ENCODE measurements at regions not wholly inside any gene's neighbourhood (a gene's known extent, or its start where the extent isn't known, plus 50 kb on each side); places are given as distances from the start of the nearest gene placed in this dataset.

DNA sequence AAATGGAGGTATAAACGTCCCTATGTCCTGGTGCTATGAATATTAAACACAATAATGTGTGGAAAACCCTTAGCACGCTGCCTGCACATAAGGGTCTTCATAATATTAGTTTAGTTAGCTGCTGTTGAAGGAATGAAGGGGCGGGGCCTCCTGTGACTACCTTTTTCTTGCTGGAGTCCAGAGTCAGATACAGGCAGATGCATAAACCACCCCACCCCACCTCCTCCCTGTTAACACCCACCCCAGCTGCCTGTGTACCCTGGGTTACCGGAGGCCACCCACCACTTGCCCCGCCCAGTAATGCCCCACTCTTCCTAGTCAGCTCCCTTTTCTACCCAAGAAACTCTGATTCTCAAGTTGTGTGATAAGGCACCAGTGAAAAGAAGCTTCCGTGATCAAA lies 158.4 kb downstream of the EN1 start:
- Mint-ChIP-seq H3K36me3 (ENCODE audit: low read depth) (no peaks in the 10 kb centered on the region), H3K4me1 (ENCODE audit: low read depth) (no peaks in the 10 kb centered on the region), H3K27ac (no peak overlapping the region), H3K9me3 (ENCODE audit: insufficient read depth) (no peaks in the 10 kb centered on the region), H3K27me3 (ENCODE audit: low read depth) (no peaks in the 10 kb centered on the region), H3K4me3 (no peak overlapping the region)
- DNase-seq, result no peak
- POLR2A ChIA-PET, result no interaction called here
- CTCF ChIA-PET, result no interaction called here
- no peak for ATAC-seq

DNA sequence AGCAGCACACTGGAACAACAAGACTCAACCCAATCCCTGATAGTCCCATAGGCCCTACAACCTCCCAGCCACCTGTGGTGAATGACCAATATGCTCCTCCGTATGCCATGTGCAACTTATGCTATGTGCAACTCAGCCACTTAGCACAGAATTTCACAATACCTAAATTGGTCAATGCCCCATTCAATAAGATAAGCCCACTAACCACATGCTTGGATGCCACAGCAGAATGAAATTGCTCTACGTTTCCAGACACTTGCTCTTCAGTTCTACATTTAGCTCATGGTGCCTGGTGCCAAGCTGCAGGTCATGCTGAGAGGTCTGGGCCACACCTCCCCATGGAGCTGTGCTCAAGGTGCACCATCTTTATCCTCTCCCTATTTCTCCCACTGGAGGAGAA lies 159.8 kb downstream of the EN1 start:
- Mint-ChIP-seq H3K4me1 (ENCODE audit: low read depth) (no peaks in the 10 kb centered on the region), H3K36me3 (ENCODE audit: low read depth) (no peaks in the 10 kb centered on the region), H3K27ac (no peak overlapping the region), H3K27me3 (ENCODE audit: low read depth) (no peaks in the 10 kb centered on the region), H3K9me3 (ENCODE audit: insufficient read depth) (no peaks in the 10 kb centered on the region), H3K4me3 (no peak overlapping the region)
- ChIA-PET CTCF (no interaction called here), POLR2A (no interaction called here)
- DNase-seq (no peak), ATAC-seq (no peak)

- CTCF ChIA-PET, result no interaction called here
Measured at GRCh38 chr2:118687192-118687591, 160.3 kb downstream of the EN1 start.

DNA sequence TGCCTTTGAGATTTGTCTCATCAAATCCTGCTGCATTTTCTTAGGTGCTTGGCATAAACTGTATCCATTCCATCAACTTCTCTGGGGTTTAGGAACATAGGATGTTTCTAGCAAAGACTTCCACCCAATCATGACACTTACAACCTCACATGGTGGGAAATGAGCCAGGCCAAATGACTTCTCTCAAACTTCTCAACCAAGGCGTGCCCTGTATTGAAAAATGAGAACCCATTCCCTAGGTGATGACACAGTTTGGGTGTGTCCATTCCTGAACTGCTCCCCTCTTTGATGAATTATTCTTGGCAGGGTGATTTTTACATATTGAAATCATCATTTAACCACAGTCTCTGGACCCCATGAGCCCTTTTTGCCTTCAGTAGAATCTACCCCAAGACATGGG lies 161.1 kb downstream of the EN1 start:
- Mint-ChIP-seq H3K27me3 (ENCODE audit: low read depth) (no peaks in the 10 kb centered on the region), H3K36me3 (ENCODE audit: low read depth) (no peaks in the 10 kb centered on the region)
- CTCF ChIA-PET, result no interaction called here

More at GRCh38 chr2:118687192-118687591, 160.3 kb downstream of the EN1 start:
- Mint-ChIP-seq H3K4me1 (ENCODE audit: low read depth) (no peaks in the 10 kb centered on the region), H3K27ac (no peak overlapping the region), H3K36me3 (ENCODE audit: low read depth) (no peaks in the 10 kb centered on the region), H3K9me3 (ENCODE audit: insufficient read depth) (no peaks in the 10 kb centered on the region), H3K27me3 (ENCODE audit: low read depth) (no peaks in the 10 kb centered on the region), H3K4me3 (no peak overlapping the region)
- POLR2A ChIA-PET, result no interaction called here
- no peak for ATAC-seq
- no peak for DNase-seq

GRCh38 chr2:118683460-118683859 lies 164.0 kb downstream of the EN1 start:
- Mint-ChIP-seq H3K27ac (no peak overlapping the region), H3K36me3 (ENCODE audit: low read depth) (no peaks in the 10 kb centered on the region), H3K27me3 (ENCODE audit: low read depth) (no peaks in the 10 kb centered on the region), H3K4me3 (no peak overlapping the region), H3K9me3 (ENCODE audit: insufficient read depth) (no peaks in the 10 kb centered on the region), H3K4me1 (ENCODE audit: low read depth) (no peaks in the 10 kb centered on the region)
- ATAC-seq (no peak), DNase-seq (no peak)
- ChIA-PET POLR2A (no interaction called here), CTCF (no interaction called here)

More for the DNA sequence above, 161.1 kb downstream of the EN1 start:
- Mint-ChIP-seq H3K9me3 (ENCODE audit: insufficient read depth) (no peaks in the 10 kb centered on the region), H3K27ac (no peak overlapping the region), H3K4me3 (no peak overlapping the region), H3K4me1 (ENCODE audit: low read depth) (no peaks in the 10 kb centered on the region)
- ATAC-seq (no peak), DNase-seq (no peak)
- POLR2A ChIA-PET, result no interaction called here

DNA sequence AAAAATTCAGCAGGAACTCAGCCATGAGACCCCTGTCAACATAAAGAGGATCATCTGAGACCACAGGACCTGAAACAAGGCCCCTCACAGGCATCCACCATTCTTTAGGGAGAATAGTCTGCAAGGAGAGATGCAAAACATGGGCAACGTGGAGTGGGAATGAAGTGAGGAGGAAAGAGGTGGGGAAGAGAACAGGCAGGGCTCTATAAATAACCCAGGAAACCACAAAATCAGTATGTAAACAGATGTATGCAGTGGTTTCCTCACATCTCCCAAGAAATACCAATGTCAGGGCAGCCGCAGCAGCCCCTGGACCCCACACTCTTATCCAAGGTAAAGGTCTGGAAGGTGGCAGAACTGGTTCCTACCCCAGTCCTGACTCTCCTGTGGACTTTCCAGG lies 168.5 kb downstream of the EN1 start:
- H3K36me3 Mint-ChIP-seq (ENCODE audit: low read depth), result no peaks in the 10 kb centered on the region
- H3K9me3 Mint-ChIP-seq (ENCODE audit: insufficient read depth), result no peaks in the 10 kb centered on the region
- no peaks in the 10 kb centered on the region for H3K27me3 Mint-ChIP-seq (ENCODE audit: low read depth)
- no peak overlapping the region for H3K27ac Mint-ChIP-seq
- ChIA-PET POLR2A (no interaction called here), CTCF (no interaction called here)
- no peak overlapping the region for H3K4me3 Mint-ChIP-seq
- DNase-seq (no peak), ATAC-seq (no peak)
- H3K4me1 Mint-ChIP-seq (ENCODE audit: low read depth), result no peaks in the 10 kb centered on the region

DNA sequence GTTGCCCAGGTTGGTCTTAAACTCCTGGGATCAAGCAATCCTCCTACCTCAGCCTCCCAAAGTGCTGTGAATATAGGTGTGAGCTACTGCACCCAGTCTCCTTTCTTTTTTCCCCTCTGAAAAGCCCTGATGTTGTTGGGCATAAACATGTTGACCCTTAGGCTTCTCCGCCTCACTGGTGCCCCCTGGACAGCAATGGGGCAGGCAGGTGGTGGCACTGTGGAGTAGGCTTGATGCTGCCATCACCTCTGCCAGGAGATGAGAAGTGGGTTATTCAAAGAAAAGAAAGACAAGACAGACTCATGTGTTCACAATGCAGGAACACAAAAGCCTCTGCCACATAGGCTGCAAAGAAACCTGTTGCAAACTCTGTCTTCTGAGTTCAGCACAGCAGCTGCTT lies 169.9 kb downstream of the EN1 start:
- Mint-ChIP-seq H3K4me3 (no peak overlapping the region), H3K27ac (no peak overlapping the region), H3K27me3 (ENCODE audit: low read depth) (no peaks in the 10 kb centered on the region), H3K4me1 (ENCODE audit: low read depth) (no peaks in the 10 kb centered on the region), H3K36me3 (ENCODE audit: low read depth) (no peaks in the 10 kb centered on the region), H3K9me3 (ENCODE audit: insufficient read depth) (no peaks in the 10 kb centered on the region)
- DNase-seq, result no peak
- ChIA-PET POLR2A (no interaction called here), CTCF (no interaction called here)
- ATAC-seq, result no peak

DNA sequence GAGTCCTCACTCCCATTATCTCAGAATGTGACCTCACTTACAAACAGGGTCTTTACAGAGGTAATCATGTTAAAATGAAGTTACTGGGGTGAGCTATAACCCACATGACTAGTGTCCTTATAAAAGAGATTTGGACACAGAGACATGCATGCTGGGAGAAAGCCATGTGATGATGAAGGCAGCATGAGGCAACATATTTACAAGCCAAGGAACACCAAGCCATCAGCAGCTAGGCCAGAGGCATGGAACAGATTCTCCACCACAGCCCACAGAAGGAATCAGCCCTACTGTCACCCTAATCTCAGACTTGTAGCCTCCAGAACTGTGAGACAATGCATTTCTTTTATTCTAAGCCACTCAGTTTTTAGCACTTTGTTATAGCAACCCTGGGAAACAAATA lies 171.9 kb downstream of the EN1 start:
- no peaks in the 10 kb centered on the region for H3K4me1 Mint-ChIP-seq (ENCODE audit: low read depth)
- ChIA-PET POLR2A (no interaction called here), CTCF (no interaction called here)
- DNase-seq (no peak), ATAC-seq (no peak)
- no peaks in the 10 kb centered on the region for H3K36me3 Mint-ChIP-seq (ENCODE audit: low read depth)
- no peaks in the 10 kb centered on the region for H3K9me3 Mint-ChIP-seq (ENCODE audit: insufficient read depth)
- no peak overlapping the region for H3K27ac Mint-ChIP-seq
- no peak overlapping the region for H3K4me3 Mint-ChIP-seq
- H3K27me3 Mint-ChIP-seq (ENCODE audit: low read depth), result no peaks in the 10 kb centered on the region

DNA sequence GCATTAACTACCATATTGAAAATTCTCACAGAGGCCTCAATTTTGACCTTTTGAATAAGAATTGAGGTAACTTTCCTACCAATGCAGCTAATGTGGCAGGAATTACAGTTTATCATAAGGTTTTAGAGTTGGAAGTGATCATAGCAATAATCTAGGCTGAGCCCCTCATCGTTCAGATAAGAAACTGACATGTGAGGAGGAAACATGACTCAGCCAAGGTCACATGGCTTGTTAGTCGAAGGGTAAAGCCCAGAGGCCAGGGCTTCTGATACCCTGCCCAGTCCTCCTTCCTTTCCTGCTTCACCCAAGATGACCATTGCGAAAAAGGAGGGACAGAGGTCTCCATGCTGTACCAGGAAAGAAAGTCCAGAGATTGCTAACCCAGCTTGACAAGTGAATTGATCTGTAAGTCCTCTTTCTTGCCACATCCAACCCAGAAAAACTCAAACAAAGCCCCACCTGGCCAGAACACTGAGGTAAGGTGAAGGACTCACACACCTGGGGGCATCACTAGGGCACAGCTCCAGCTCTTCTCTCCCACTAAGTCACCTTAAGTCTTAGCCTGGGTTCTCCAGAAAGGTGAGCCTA lies 174.8 kb downstream of the EN1 start:
- Mint-ChIP-seq H3K27me3 (ENCODE audit: low read depth) (no peaks in the 10 kb centered on the region), H3K4me1 (ENCODE audit: low read depth) (no peaks in the 10 kb centered on the region), H3K9me3 (ENCODE audit: insufficient read depth) (no peaks in the 10 kb centered on the region), H3K27ac (no peak overlapping the region), H3K36me3 (ENCODE audit: low read depth) (no peaks in the 10 kb centered on the region), H3K4me3 (no peak overlapping the region)
- DNase-seq (no peak), ATAC-seq (no peak)
- POLR2A ChIA-PET, result no interaction called here
- CTCF ChIA-PET, result no interaction called here

GRCh38 chr2:118671701-118672454 lies 175.6 kb downstream of the EN1 start:
- ATAC-seq (no peak), DNase-seq (no peak)
- ChIA-PET CTCF (no interaction called here), POLR2A (no interaction called here)
- Mint-ChIP-seq H3K27me3 (ENCODE audit: low read depth) (no peaks in the 10 kb centered on the region), H3K36me3 (ENCODE audit: low read depth) (no peaks in the 10 kb centered on the region), H3K27ac (no peak overlapping the region), H3K4me1 (ENCODE audit: low read depth) (no peaks in the 10 kb centered on the region), H3K9me3 (ENCODE audit: insufficient read depth) (no peaks in the 10 kb centered on the region), H3K4me3 (no peak overlapping the region)

DNA sequence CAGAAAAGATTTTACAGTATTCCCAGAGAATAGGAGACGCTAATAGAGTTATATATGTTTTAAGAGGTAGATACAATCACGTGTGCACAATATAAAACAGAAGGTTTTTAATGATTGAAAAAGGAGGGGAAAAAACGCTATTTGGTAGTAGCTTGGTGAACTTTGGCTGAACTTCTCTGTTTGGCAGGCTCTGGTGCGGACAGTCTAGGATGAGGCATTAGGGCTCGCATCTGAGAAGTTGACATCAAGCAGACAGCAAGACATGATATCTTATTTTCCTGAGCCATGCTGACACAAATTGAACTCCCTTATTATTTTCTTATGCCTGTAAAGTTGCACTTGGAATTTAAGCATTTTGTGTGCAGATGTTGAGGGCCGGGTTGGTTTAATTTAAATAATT lies 176.6 kb downstream of the EN1 start:
- ATAC-seq (no peak), DNase-seq (no peak)
- H3K27ac Mint-ChIP-seq, result no peak overlapping the region
- no peaks in the 10 kb centered on the region for H3K4me1 Mint-ChIP-seq (ENCODE audit: low read depth)
- H3K9me3 Mint-ChIP-seq (ENCODE audit: insufficient read depth), result no peaks in the 10 kb centered on the region
- no peaks in the 10 kb centered on the region for H3K36me3 Mint-ChIP-seq (ENCODE audit: low read depth)
- ChIA-PET POLR2A (no interaction called here), CTCF (no interaction called here)
- H3K27me3 Mint-ChIP-seq (ENCODE audit: low read depth), result no peaks in the 10 kb centered on the region
- no peak overlapping the region for H3K4me3 Mint-ChIP-seq

DNA sequence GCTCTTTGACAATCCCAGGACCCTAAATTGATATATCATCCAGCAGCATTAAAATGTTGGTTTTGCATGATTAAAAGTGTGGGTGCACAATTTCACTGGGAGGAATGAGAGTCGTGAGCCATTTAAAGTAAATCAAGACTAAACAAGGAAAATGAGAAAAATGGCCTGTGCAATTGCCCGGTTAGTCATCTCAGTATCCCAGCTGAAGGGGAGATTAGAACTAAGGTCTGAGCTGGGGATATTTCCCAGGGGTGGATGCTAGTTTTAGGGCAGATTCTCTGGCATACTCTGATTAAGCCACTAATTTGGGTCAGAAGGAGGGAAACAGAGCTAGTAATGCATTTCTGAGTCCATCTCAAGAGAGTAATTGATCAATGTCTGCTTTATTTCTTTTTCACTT lies 177.2 kb downstream of the EN1 start:
- Mint-ChIP-seq H3K27me3 (ENCODE audit: low read depth) (no peaks in the 10 kb centered on the region), H3K27ac (no peak overlapping the region), H3K36me3 (ENCODE audit: low read depth) (no peaks in the 10 kb centered on the region), H3K9me3 (ENCODE audit: insufficient read depth) (no peaks in the 10 kb centered on the region), H3K4me3 (no peak overlapping the region), H3K4me1 (ENCODE audit: low read depth) (no peaks in the 10 kb centered on the region)
- DNase-seq, result no peak
- POLR2A ChIA-PET, result no interaction called here
- CTCF ChIA-PET, result no interaction called here
- no peak for ATAC-seq

DNA sequence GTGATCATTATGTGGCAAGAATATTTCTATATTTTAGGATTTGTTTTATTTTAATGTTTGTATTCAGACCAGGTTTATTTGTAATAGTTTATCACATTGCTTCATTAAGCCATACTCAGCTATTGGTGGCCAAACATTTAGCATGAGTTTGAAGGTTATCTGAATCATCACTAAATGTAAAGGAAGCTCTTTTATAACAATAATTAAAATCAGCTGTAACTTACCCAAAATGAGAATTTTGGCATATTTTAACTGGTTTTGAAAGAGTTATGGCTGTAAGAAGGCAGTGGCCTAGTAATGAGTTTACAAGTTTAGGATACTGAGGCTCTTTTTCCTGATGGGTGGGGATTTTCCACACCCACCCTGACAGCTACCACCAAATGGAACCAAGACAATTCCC lies 177.8 kb downstream of the EN1 start:
- DNase-seq, result no peak
- Mint-ChIP-seq H3K4me1 (ENCODE audit: low read depth) (no peaks in the 10 kb centered on the region), H3K36me3 (ENCODE audit: low read depth) (no peaks in the 10 kb centered on the region), H3K9me3 (ENCODE audit: insufficient read depth) (no peaks in the 10 kb centered on the region), H3K27ac (no peak overlapping the region), H3K27me3 (ENCODE audit: low read depth) (no peaks in the 10 kb centered on the region), H3K4me3 (no peak overlapping the region)
- CTCF ChIA-PET, result no interaction called here
- POLR2A ChIA-PET, result interaction anchor here (0.5 kb wide), 1 partner anchor 409 kb away, joined by 3 read pairs; no protein-coding TSS in a partner anchor
- ATAC-seq, result no peak
